ENCODE measurements at regions not wholly inside any gene's neighbourhood (a gene's known extent, or its start where the extent isn't known, plus 50 kb on each side); places are given as distances from the start of the nearest gene placed in this dataset.
"Not testable (repeated sequence)": the region's sequence is repeated elsewhere in the genome, so short reads cannot be mapped to it uniquely, and the experiment has no call there.

DNA sequence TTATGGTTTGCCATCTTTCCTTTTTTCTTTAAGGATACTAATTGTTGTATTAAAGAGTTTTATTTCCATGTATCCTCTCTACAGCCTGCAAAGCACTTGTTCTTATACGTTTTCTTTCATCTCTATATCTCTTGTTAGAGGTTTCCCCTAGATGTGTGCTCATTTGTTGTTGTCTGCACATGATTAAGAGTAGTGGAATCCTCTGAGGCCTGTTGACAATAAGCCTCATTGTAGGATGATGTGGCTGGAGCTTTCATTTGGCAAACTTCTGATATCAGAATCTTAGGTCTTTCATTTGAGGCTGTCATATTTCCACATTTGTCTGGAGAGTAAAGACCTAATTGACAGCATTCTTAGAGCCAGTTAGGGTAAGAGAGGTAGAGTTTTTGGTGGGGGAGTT lies 506.0 kb downstream of the DIPK2A start:
- ChIA-PET POLR2A (no interaction called here), CTCF (no interaction called here)
- Mint-ChIP-seq H3K27me3 (no peaks in the 10 kb centered on the region), H3K4me3 (no peak overlapping the region), H3K36me3 (no peaks in the 10 kb centered on the region), H3K27ac (no peak overlapping the region), H3K4me1 (ENCODE audit: low read depth) (no peaks in the 10 kb centered on the region), H3K9me3 (no peaks in the 10 kb centered on the region)
- no peak for DNase-seq
- intact Hi-C loops (cut with micrococcal nuclease) = no loop called here

DNA sequence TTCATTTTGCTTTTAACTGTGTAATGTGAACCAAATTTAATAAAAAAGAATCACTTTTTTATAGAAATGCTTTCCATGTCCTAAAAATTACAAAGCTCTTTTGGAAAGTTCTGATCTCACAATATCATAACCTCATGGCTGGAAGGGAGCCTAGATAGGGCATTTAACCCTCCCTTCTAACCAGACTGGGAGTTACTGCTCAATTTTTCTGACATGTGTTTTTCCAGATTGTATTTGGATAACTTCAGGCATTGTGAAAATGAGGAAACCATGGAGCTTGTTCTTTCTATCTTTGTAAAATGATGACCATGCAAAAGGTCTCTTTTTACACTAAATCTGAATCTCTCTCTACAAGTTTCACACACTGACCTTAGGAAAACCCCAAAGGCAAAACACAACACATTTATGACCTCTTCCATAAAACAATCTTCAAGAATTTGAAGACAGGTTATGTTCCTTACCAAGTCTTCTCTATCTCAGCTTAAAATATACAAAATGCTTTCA lies 508.8 kb downstream of the DIPK2A start:
- intact Hi-C loops (cut with micrococcal nuclease) = no loop called here
- no peak overlapping the region for H3K4me3 Mint-ChIP-seq
- H3K27me3 Mint-ChIP-seq = no peaks in the 10 kb centered on the region
- CTCF ChIA-PET = no interaction called here
- H3K4me1 Mint-ChIP-seq (ENCODE audit: low read depth) = no peaks in the 10 kb centered on the region
- no peaks in the 10 kb centered on the region for H3K9me3 Mint-ChIP-seq
- DNase-seq = no peak
- POLR2A ChIA-PET = no interaction called here
- no peaks in the 10 kb centered on the region for H3K36me3 Mint-ChIP-seq
- H3K27ac Mint-ChIP-seq = no peak overlapping the region

DNA sequence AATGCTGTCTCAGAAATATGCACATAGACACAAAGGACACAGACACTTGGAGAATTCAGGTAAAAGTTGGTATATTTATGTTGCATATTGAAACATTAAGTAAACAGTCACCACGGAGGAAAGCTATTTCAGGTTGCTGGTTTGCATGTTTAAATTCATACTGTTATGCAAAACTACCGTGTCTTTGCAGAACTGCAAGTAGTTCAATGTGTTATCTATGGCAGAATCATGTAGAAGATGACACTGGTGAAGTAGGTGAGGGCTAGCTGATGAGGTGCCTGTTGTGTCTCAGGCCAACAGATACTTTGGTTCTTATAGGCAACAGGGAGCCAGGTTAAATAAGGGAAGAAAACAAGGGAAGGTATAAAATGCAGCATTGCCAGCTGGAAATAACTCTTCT lies 511.3 kb downstream of the DIPK2A start:
- Mint-ChIP-seq H3K27me3 (no peaks in the 10 kb centered on the region), H3K4me3 (no peak overlapping the region)

GRCh38 chr3:144487011-144487410 lies 515.4 kb downstream of the DIPK2A start:
- DNase-seq = no peak
- Mint-ChIP-seq H3K36me3 (no peaks in the 10 kb centered on the region), H3K4me3 (no peak overlapping the region), H3K27ac (no peak overlapping the region), H3K9me3 (no peaks in the 10 kb centered on the region), H3K27me3 (no peaks in the 10 kb centered on the region), H3K4me1 (ENCODE audit: low read depth) (no peaks in the 10 kb centered on the region)
- POLR2A ChIA-PET = no interaction called here
- CTCF ChIA-PET = no interaction called here
- intact Hi-C loops (cut with micrococcal nuclease) = no loop called here

More for the DNA sequence above, 511.3 kb downstream of the DIPK2A start:
- CTCF ChIA-PET = no interaction called here
- no peak for DNase-seq
- H3K4me1 Mint-ChIP-seq (ENCODE audit: low read depth) = no peaks in the 10 kb centered on the region
- intact Hi-C loops (cut with micrococcal nuclease) = no loop called here
- no peak overlapping the region for H3K27ac Mint-ChIP-seq
- POLR2A ChIA-PET = no interaction called here
- no peaks in the 10 kb centered on the region for H3K36me3 Mint-ChIP-seq
- no peaks in the 10 kb centered on the region for H3K9me3 Mint-ChIP-seq

DNA sequence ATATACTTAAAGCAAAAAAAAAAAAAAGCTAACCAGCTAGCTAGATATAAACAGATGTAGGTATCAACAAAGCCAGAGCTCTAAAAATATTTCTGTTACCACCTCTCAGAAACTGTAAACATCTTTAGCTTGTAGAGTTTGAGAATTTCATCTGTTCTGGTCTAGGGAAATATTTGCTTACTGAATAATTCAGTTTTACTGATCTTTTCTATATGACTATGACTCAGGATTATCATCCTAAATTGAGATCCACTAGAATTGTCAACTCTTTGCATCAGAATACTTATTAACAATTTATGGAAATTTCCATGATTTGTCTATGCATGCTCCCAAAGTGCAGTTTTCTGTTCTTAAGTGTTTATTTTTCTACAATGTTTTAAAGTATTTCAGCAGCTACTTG lies 517.3 kb downstream of the DIPK2A start:
- POLR2A ChIA-PET = no interaction called here
- Mint-ChIP-seq H3K27me3 (no peaks in the 10 kb centered on the region), H3K9me3 (no peaks in the 10 kb centered on the region), H3K4me1 (ENCODE audit: low read depth) (no peaks in the 10 kb centered on the region), H3K36me3 (no peaks in the 10 kb centered on the region), H3K27ac (no peak overlapping the region), H3K4me3 (no peak overlapping the region)
- DNase-seq = no peak
- intact Hi-C loops (cut with micrococcal nuclease) = no loop called here
- CTCF ChIA-PET = no interaction called here

GRCh38 chr3:144491333-144491732 lies 519.7 kb downstream of the DIPK2A start:
- DNase-seq = no peak
- POLR2A ChIA-PET = no interaction called here
- CTCF ChIA-PET = no interaction called here
- no peaks in the 10 kb centered on the region for H3K36me3 Mint-ChIP-seq
- no peaks in the 10 kb centered on the region for H3K9me3 Mint-ChIP-seq
- no peaks in the 10 kb centered on the region for H3K27me3 Mint-ChIP-seq
- H3K4me3 Mint-ChIP-seq = no peak overlapping the region
- H3K27ac Mint-ChIP-seq = no peak overlapping the region
- no peaks in the 10 kb centered on the region for H3K4me1 Mint-ChIP-seq (ENCODE audit: low read depth)
- intact Hi-C loops (cut with micrococcal nuclease) = no loop called here

GRCh38 chr3:144494651-144495050 lies 523.0 kb downstream of the DIPK2A start:
- CTCF ChIA-PET; H3K4me1 Mint-ChIP-seq (ENCODE audit: low read depth); H3K4me3 Mint-ChIP-seq; intact Hi-C loops (cut with micrococcal nuclease); H3K27ac Mint-ChIP-seq; POLR2A ChIA-PET; H3K27me3 Mint-ChIP-seq; H3K36me3 Mint-ChIP-seq; H3K9me3 Mint-ChIP-seq; DNase-seq: not testable (repeated sequence)

DNA sequence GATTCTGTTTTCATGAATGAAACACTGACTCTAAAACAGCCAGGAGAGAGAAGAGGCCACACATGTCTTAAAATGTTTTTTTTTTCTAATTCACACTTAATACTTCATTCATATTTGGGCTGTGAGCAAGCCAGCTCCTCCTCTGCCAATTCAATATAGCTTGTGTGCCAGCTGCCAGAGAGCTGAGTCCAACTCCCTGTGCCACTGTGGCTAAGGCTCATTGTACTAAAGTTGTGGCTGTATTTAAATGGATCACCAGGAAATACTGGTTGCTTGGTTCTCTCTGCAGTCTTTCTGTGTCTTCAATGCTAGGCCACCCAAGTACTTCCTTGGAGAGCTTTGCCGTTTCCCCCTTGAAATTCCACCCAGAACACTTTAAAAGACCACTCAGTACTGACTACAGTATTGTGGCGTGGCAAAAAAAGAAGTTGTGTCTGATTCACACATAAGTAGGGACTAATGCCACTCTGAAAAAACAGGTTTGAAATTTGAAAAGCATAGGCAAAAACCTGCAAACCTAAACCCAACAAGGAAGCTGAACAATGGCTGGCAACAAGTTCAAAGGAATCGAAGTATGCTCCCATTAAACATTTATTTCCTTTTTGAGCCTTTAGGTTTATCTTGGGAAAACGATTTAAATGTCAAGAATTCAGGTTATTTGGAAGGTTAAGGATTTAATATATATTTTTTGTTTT lies 524.7 kb downstream of the DIPK2A start:
- H3K4me3 Mint-ChIP-seq = no peak overlapping the region
- no peaks in the 10 kb centered on the region for H3K4me1 Mint-ChIP-seq (ENCODE audit: low read depth)
- H3K9me3 Mint-ChIP-seq = no peaks in the 10 kb centered on the region
- H3K27me3 Mint-ChIP-seq = no peaks in the 10 kb centered on the region
- CTCF ChIA-PET = no interaction called here
- no peak for DNase-seq
- POLR2A ChIA-PET = no interaction called here
- intact Hi-C loops (cut with micrococcal nuclease) = no loop called here
- no peak overlapping the region for H3K27ac Mint-ChIP-seq
- no peaks in the 10 kb centered on the region for H3K36me3 Mint-ChIP-seq

DNA sequence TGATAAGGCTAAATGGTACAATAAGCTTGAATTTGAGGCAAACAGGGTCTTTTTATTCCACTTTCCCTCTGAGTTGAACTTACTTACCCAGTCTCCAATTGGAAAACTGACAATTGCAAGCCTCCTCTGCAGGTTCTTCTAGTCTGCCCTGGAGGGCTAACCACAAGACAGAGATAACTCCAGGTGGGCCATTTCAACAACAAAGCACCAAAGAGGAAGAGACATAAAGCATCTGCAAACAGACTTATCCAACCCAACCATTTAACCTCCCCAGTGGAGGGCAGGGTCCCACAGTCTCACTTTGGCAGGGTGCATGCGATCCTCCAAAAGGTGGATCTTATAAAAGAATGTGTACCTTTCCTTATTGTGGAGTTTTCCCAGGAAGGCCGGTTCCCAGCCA lies 525.8 kb downstream of the DIPK2A start:
- Mint-ChIP-seq H3K27me3 (no peaks in the 10 kb centered on the region), H3K9me3 (no peaks in the 10 kb centered on the region), H3K27ac (no peak overlapping the region), H3K4me3 (no peak overlapping the region), H3K36me3 (no peaks in the 10 kb centered on the region), H3K4me1 (ENCODE audit: low read depth) (no peaks in the 10 kb centered on the region)
- intact Hi-C loops (cut with micrococcal nuclease) = no loop called here
- ChIA-PET CTCF (no interaction called here), POLR2A (no interaction called here)
- DNase-seq = no peak

DNA sequence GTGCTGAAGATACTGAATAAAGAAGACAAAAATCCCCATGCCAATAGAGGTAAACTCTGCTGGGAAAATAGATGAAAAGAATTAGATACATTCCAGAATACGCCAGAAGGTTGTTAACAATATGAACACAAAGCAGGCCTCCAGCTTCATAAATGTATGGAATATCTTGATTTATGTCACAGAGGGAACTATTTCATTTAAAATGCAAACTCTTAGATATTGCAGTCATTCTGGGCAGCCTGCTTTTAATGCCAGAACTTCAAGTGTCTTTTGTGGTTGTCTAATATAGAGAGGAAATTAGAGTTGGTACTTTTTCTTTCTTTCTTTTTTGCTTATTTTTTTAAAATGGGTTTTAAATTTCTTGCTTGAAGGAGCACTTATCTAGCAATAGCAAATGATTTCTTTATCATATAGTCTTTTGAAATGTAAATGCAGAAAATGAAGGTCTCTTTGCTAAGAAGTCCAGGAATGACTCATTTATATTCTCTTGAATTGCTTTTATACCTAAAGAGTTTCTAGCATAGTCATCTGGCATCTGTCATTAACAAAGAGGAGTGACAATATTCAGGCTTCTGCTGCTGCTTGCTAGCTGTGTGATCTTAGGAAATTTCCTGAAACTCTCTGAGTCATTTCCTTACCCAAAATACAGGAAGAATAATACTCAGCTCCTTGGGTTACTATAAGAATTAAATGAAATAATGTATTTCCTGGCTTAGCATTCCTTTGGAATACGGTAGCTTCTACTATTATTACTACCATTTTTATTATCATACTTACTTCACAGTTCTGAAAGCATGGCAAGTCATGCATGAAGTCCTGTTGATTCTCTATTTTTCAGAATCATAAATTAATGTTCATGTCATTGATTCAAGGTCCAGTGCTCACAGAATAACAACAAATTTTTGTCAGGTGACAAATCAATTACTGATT lies 527.6 kb downstream of the DIPK2A start:
- CTCF ChIA-PET = no interaction called here
- no peaks in the 10 kb centered on the region for H3K4me1 Mint-ChIP-seq (ENCODE audit: low read depth)
- POLR2A ChIA-PET = no interaction called here
- intact Hi-C loops (cut with micrococcal nuclease) = no loop called here
- H3K27ac Mint-ChIP-seq = no peak overlapping the region
- no peak overlapping the region for H3K4me3 Mint-ChIP-seq
- H3K36me3 Mint-ChIP-seq = no peaks in the 10 kb centered on the region
- H3K9me3 Mint-ChIP-seq = no peaks in the 10 kb centered on the region
- H3K27me3 Mint-ChIP-seq = no peaks in the 10 kb centered on the region
- DNase-seq = no peak

DNA sequence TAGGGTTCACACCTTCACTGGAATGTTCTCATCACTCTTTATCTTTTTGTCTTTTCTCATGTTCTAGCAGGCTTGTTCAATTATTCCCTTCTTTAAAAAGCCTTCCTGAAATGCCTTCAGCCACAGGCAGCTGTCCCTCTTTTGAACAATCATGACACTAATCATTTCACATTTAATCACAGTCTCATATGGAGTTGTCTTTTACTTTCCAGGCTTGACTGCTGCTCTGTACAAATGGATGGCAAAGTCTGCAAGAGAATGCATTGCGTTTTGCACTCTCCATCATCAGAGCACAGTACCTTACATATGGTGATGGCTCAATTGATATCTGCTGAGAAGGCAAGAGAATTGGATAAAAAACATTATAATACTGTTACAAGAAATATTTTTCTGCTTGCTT lies 529.8 kb downstream of the DIPK2A start:
- Mint-ChIP-seq H3K4me1 (ENCODE audit: low read depth) (no peaks in the 10 kb centered on the region), H3K36me3 (no peaks in the 10 kb centered on the region), H3K4me3 (no peak overlapping the region), H3K9me3 (no peaks in the 10 kb centered on the region), H3K27me3 (no peaks in the 10 kb centered on the region), H3K27ac (no peak overlapping the region)
- ChIA-PET CTCF (no interaction called here), POLR2A (no interaction called here)
- no peak for DNase-seq
- intact Hi-C loops (cut with micrococcal nuclease) = no loop called here

DNA sequence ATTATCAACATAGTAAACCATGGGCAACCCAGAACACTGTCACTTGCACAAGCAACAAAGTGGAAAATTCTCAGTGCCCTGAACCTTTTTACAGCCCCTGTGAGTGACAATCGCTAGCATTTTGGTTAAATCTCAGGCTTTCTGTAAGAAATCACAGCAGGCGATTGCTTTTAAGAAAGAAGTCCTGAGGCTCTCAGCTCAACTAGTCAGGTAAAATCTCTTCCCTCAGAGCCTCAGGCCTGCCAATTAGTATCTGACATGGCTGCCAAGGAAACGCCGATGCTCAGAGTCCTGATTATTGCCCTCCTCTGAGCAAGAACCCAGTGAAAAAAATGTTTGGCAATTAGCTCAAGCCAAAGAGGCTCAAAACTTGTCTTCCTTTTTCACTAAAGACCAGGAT lies 530.8 kb downstream of the DIPK2A start:
- Mint-ChIP-seq H3K4me3 (no peak overlapping the region), H3K27me3 (no peaks in the 10 kb centered on the region), H3K36me3 (no peaks in the 10 kb centered on the region), H3K27ac (no peak overlapping the region), H3K4me1 (ENCODE audit: low read depth) (no peaks in the 10 kb centered on the region), H3K9me3 (no peaks in the 10 kb centered on the region)
- DNase-seq = no peak
- ChIA-PET CTCF (no interaction called here), POLR2A (no interaction called here)
- intact Hi-C loops (cut with micrococcal nuclease) = no loop called here

DNA sequence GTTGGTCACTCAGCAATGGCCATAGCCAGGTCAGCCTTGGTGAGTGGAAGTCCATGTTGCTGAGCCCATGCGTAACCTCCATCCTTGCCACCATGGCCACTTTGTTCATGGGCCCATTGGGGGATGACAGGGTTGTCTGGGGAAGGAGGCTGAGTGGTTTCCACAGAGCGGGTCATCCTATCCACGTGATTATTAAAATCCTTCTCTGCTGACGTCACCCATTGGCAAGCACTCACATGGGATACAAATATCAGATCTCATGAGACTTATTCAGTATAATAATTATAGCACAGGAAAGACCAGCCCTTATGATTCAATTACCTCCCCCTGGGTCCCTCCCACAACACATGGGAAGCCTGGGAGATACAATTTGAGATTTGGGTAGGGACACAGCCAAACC lies 534.8 kb downstream of the DIPK2A start:
- H3K9me3 Mint-ChIP-seq; DNase-seq; intact Hi-C loops (cut with micrococcal nuclease); H3K27me3 Mint-ChIP-seq; H3K4me3 Mint-ChIP-seq; H3K27ac Mint-ChIP-seq; H3K36me3 Mint-ChIP-seq; POLR2A ChIA-PET; CTCF ChIA-PET; H3K4me1 Mint-ChIP-seq (ENCODE audit: low read depth): not testable (repeated sequence)

All from activated CD4-positive, alpha-beta memory T cell treated with anti-CD3 and anti-CD28 coated beads for 36 hours (primary cell).